ENCODE measurements at regions not wholly inside any gene's neighbourhood (a gene's known extent, or its start where the extent isn't known, plus 50 kb on each side); places are given as distances from the start of the nearest gene placed in this dataset.
"Not testable (repeated sequence)": the region's sequence is repeated elsewhere in the genome, so short reads cannot be mapped to it uniquely, and the experiment has no call there.

GRCh38 chr5:112549605-112550166, 130.6 kb upstream of the EPB41L4A start:
- Histone ChIP-seq H3K27me3 (ENCODE audit: control insufficient read depth in 2 of 2, insufficient read depth in 2 of 2, low read length in 2 of 2) (no peaks in the 10 kb centered on the region), H3K36me3 (ENCODE audit: control insufficient read depth in 2 of 2, insufficient read depth in 2 of 2, low read length in 2 of 2) (no peaks in the 10 kb centered on the region), H3K9me3 (ENCODE audit: control insufficient read depth in 2 of 2, low read length in 2 of 2) (no peaks in the 10 kb centered on the region), H3K4me1 (ENCODE audit: control insufficient read depth in 2 of 2, insufficient read depth in 2 of 2, low read length in 2 of 2) (no peaks in the 10 kb centered on the region), H3K4me3 (ENCODE audit: low read length in 2 of 2) (no peak overlapping the region), H3K27ac (ENCODE audit: low read depth in 2 of 2, low read length in 2 of 2) (no peak overlapping the region), H3K9ac (ENCODE audit: low read depth in 1 of 2, low read length in 2 of 2) (no peak overlapping the region)

- Histone ChIP-seq H3K27ac (ENCODE audit: low read depth in 2 of 2, low read length in 2 of 2) (no peak overlapping the region), H3K4me3 (ENCODE audit: low read length in 2 of 2) (no peak overlapping the region), H3K9ac (ENCODE audit: low read depth in 1 of 2, low read length in 2 of 2) (no peak overlapping the region)
These were observed 132.4 kb upstream of the EPB41L4A start for GRCh38 chr5:112551419-112552032.

GRCh38 chr5:112552216-112552615, 133.1 kb upstream of the EPB41L4A start:
- no peak overlapping the region for H3K9ac ChIP-seq (ENCODE audit: low read depth in 1 of 2, low read length in 2 of 2)
- H3K4me3 ChIP-seq (ENCODE audit: low read length in 2 of 2): no peak overlapping the region
- H3K27ac ChIP-seq (ENCODE audit: low read depth in 2 of 2, low read length in 2 of 2): no peak overlapping the region
- no peaks in the 10 kb centered on the region for H3K4me1 ChIP-seq (ENCODE audit: control insufficient read depth in 2 of 2, insufficient read depth in 2 of 2, low read length in 2 of 2)
- H3K36me3 ChIP-seq (ENCODE audit: control insufficient read depth in 2 of 2, insufficient read depth in 2 of 2, low read length in 2 of 2): no peaks in the 10 kb centered on the region
- no peaks in the 10 kb centered on the region for H3K27me3 ChIP-seq (ENCODE audit: control insufficient read depth in 2 of 2, insufficient read depth in 2 of 2, low read length in 2 of 2)
- no peaks in the 10 kb centered on the region for H3K9me3 ChIP-seq (ENCODE audit: control insufficient read depth in 2 of 2, low read length in 2 of 2)

More at GRCh38 chr5:112551419-112552032, 132.4 kb upstream of the EPB41L4A start:
- no peaks in the 10 kb centered on the region for H3K36me3 ChIP-seq (ENCODE audit: control insufficient read depth in 2 of 2, insufficient read depth in 2 of 2, low read length in 2 of 2)
- H3K27me3 ChIP-seq (ENCODE audit: control insufficient read depth in 2 of 2, insufficient read depth in 2 of 2, low read length in 2 of 2): no peaks in the 10 kb centered on the region
- H3K9me3 ChIP-seq (ENCODE audit: control insufficient read depth in 2 of 2, low read length in 2 of 2): no peaks in the 10 kb centered on the region
- no peaks in the 10 kb centered on the region for H3K4me1 ChIP-seq (ENCODE audit: control insufficient read depth in 2 of 2, insufficient read depth in 2 of 2, low read length in 2 of 2)

GRCh38 chr5:112552791-112553190, 133.7 kb upstream of the EPB41L4A start:
- Histone ChIP-seq H3K36me3 (ENCODE audit: control insufficient read depth in 2 of 2, insufficient read depth in 2 of 2, low read length in 2 of 2) (no peaks in the 10 kb centered on the region), H3K27ac (ENCODE audit: low read depth in 2 of 2, low read length in 2 of 2) (no peak overlapping the region), H3K9ac (ENCODE audit: low read depth in 1 of 2, low read length in 2 of 2) (no peak overlapping the region), H3K4me3 (ENCODE audit: low read length in 2 of 2) (no peak overlapping the region), H3K27me3 (ENCODE audit: control insufficient read depth in 2 of 2, insufficient read depth in 2 of 2, low read length in 2 of 2) (no peaks in the 10 kb centered on the region), H3K9me3 (ENCODE audit: control insufficient read depth in 2 of 2, low read length in 2 of 2) (no peaks in the 10 kb centered on the region), H3K4me1 (ENCODE audit: control insufficient read depth in 2 of 2, insufficient read depth in 2 of 2, low read length in 2 of 2) (no peaks in the 10 kb centered on the region)

GRCh38 chr5:112554101-112554977, 135.3 kb upstream of the EPB41L4A start:
- Histone ChIP-seq H3K27me3 (ENCODE audit: control insufficient read depth in 2 of 2, insufficient read depth in 2 of 2, low read length in 2 of 2) (no peaks in the 10 kb centered on the region), H3K27ac (ENCODE audit: low read depth in 2 of 2, low read length in 2 of 2) (no peak overlapping the region), H3K9ac (ENCODE audit: low read depth in 1 of 2, low read length in 2 of 2) (no peak overlapping the region), H3K36me3 (ENCODE audit: control insufficient read depth in 2 of 2, insufficient read depth in 2 of 2, low read length in 2 of 2) (no peaks in the 10 kb centered on the region), H3K4me1 (ENCODE audit: control insufficient read depth in 2 of 2, insufficient read depth in 2 of 2, low read length in 2 of 2) (no peaks in the 10 kb centered on the region), H3K4me3 (ENCODE audit: low read length in 2 of 2) (no peak overlapping the region), H3K9me3 (ENCODE audit: control insufficient read depth in 2 of 2, low read length in 2 of 2) (no peaks in the 10 kb centered on the region)

- H3K27me3 ChIP-seq (ENCODE audit: control insufficient read depth in 2 of 2, insufficient read depth in 2 of 2, low read length in 2 of 2): no peaks in the 10 kb centered on the region
- no peaks in the 10 kb centered on the region for H3K9me3 ChIP-seq (ENCODE audit: control insufficient read depth in 2 of 2, low read length in 2 of 2)
- H3K4me1 ChIP-seq (ENCODE audit: control insufficient read depth in 2 of 2, insufficient read depth in 2 of 2, low read length in 2 of 2): no peaks in the 10 kb centered on the region
- H3K36me3 ChIP-seq (ENCODE audit: control insufficient read depth in 2 of 2, insufficient read depth in 2 of 2, low read length in 2 of 2): no peaks in the 10 kb centered on the region
- no peak overlapping the region for H3K27ac ChIP-seq (ENCODE audit: low read depth in 2 of 2, low read length in 2 of 2)
- H3K4me3 ChIP-seq (ENCODE audit: low read length in 2 of 2): no peak overlapping the region
- no peak overlapping the region for H3K9ac ChIP-seq (ENCODE audit: low read depth in 1 of 2, low read length in 2 of 2)
These were observed 136.1 kb upstream of the EPB41L4A start for GRCh38 chr5:112555197-112555596.

- Histone ChIP-seq H3K9ac (ENCODE audit: low read depth in 1 of 2, low read length in 2 of 2) (no peak overlapping the region), H3K36me3 (ENCODE audit: control insufficient read depth in 2 of 2, insufficient read depth in 2 of 2, low read length in 2 of 2) (no peaks in the 10 kb centered on the region), H3K27ac (ENCODE audit: low read depth in 2 of 2, low read length in 2 of 2) (no peak overlapping the region), H3K9me3 (ENCODE audit: control insufficient read depth in 2 of 2, low read length in 2 of 2) (no peaks in the 10 kb centered on the region), H3K27me3 (ENCODE audit: control insufficient read depth in 2 of 2, insufficient read depth in 2 of 2, low read length in 2 of 2) (no peaks in the 10 kb centered on the region), H3K4me1 (ENCODE audit: control insufficient read depth in 2 of 2, insufficient read depth in 2 of 2, low read length in 2 of 2) (no peaks in the 10 kb centered on the region), H3K4me3 (ENCODE audit: low read length in 2 of 2) (no peak overlapping the region)
These were observed 136.6 kb upstream of the EPB41L4A start for GRCh38 chr5:112555691-112556090.

GRCh38 chr5:112559501-112559900, 140.4 kb upstream of the EPB41L4A start:
- not testable (repeated sequence) for H3K27me3 ChIP-seq (ENCODE audit: control insufficient read depth in 2 of 2, insufficient read depth in 2 of 2, low read length in 2 of 2); H3K9me3 ChIP-seq (ENCODE audit: control insufficient read depth in 2 of 2, low read length in 2 of 2); H3K36me3 ChIP-seq (ENCODE audit: control insufficient read depth in 2 of 2, insufficient read depth in 2 of 2, low read length in 2 of 2)

GRCh38 chr5:112560371-112560770, 141.3 kb upstream of the EPB41L4A start:
- no peak overlapping the region for H3K27ac ChIP-seq (ENCODE audit: low read depth in 2 of 2, low read length in 2 of 2)
- no peaks in the 10 kb centered on the region for H3K36me3 ChIP-seq (ENCODE audit: control insufficient read depth in 2 of 2, insufficient read depth in 2 of 2, low read length in 2 of 2)
- H3K27me3 ChIP-seq (ENCODE audit: control insufficient read depth in 2 of 2, insufficient read depth in 2 of 2, low read length in 2 of 2): no peaks in the 10 kb centered on the region
- H3K9ac ChIP-seq (ENCODE audit: low read depth in 1 of 2, low read length in 2 of 2): no peak overlapping the region
- H3K9me3 ChIP-seq (ENCODE audit: control insufficient read depth in 2 of 2, low read length in 2 of 2): peaks cover 0 to 3% of the 10 kb centered on the region in 2 donors
- no peak overlapping the region for H3K4me3 ChIP-seq (ENCODE audit: low read length in 2 of 2)
- H3K4me1 ChIP-seq (ENCODE audit: control insufficient read depth in 2 of 2, insufficient read depth in 2 of 2, low read length in 2 of 2): no peaks in the 10 kb centered on the region

More at GRCh38 chr5:112559501-112559900, 140.4 kb upstream of the EPB41L4A start:
- not testable (repeated sequence) for H3K9ac ChIP-seq (ENCODE audit: low read depth in 1 of 2, low read length in 2 of 2); H3K4me3 ChIP-seq (ENCODE audit: low read length in 2 of 2); H3K4me1 ChIP-seq (ENCODE audit: control insufficient read depth in 2 of 2, insufficient read depth in 2 of 2, low read length in 2 of 2); H3K27ac ChIP-seq (ENCODE audit: low read depth in 2 of 2, low read length in 2 of 2)

- no peaks in the 10 kb centered on the region for H3K27me3 ChIP-seq (ENCODE audit: control insufficient read depth in 2 of 2, insufficient read depth in 2 of 2, low read length in 2 of 2)
- no peaks in the 10 kb centered on the region for H3K4me1 ChIP-seq (ENCODE audit: control insufficient read depth in 2 of 2, insufficient read depth in 2 of 2, low read length in 2 of 2)
- no peaks in the 10 kb centered on the region for H3K36me3 ChIP-seq (ENCODE audit: control insufficient read depth in 2 of 2, insufficient read depth in 2 of 2, low read length in 2 of 2)
- no peak overlapping the region for H3K9ac ChIP-seq (ENCODE audit: low read depth in 1 of 2, low read length in 2 of 2)
- peaks cover 0 to 3% of the 10 kb centered on the region in 2 donors for H3K9me3 ChIP-seq (ENCODE audit: control insufficient read depth in 2 of 2, low read length in 2 of 2)
- no peak overlapping the region for H3K4me3 ChIP-seq (ENCODE audit: low read length in 2 of 2)
- no peak overlapping the region for H3K27ac ChIP-seq (ENCODE audit: low read depth in 2 of 2, low read length in 2 of 2)
These were observed 144.2 kb upstream of the EPB41L4A start for GRCh38 chr5:112563169-112563826.

Measured in mucosa of rectum (tissue), 2 donors.